PC-9 (cell line): ENCODE measurements at regions not wholly inside any gene's neighbourhood (a gene's known extent, or its start where the extent isn't known, plus 50 kb on each side); places are given as distances from the start of the nearest gene placed in this dataset.

Experiments
- EZH2 ChIP-seq: fragments of 200-600 bp; sonication (generic); IDR thresholded peaks from 2 replicates; pipeline ENCODE4 v1.8.0; 2017; ENCODE audit warnings: antibody characterized with exemption, low read depth
- TF ChIP-seq, protein P1 (sequence below): fragments of 200-600 bp; sonication (generic); conservative IDR thresholded peaks from 2 replicates; pipeline ENCODE4 v1.6.1; 2017; ENCODE audit warnings: mixed run types, antibody characterized with exemption, mild to moderate bottlenecking, moderate library complexity

DNA sequence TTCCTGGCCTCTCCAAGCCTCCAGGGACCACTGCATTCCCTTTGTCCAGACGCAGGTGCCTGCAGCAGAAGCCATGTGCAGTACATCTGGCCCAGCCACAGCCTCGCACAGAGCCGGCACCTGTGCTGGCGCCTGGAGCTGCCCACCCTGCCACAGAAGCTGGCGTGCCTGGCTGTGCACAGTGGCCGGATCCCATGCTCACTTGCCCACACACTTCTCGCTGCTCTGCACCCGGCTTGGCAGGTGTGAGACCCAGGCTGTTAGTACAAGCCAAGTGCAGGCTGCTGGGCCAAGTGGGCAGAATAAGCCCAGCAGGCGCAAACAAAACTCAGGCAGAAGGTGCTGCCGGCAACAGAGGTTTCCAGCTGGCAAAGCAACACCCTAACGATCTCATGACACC is 124.5 kb upstream of the CCDC150 start:
- TF ChIP-seq, protein P1, sequence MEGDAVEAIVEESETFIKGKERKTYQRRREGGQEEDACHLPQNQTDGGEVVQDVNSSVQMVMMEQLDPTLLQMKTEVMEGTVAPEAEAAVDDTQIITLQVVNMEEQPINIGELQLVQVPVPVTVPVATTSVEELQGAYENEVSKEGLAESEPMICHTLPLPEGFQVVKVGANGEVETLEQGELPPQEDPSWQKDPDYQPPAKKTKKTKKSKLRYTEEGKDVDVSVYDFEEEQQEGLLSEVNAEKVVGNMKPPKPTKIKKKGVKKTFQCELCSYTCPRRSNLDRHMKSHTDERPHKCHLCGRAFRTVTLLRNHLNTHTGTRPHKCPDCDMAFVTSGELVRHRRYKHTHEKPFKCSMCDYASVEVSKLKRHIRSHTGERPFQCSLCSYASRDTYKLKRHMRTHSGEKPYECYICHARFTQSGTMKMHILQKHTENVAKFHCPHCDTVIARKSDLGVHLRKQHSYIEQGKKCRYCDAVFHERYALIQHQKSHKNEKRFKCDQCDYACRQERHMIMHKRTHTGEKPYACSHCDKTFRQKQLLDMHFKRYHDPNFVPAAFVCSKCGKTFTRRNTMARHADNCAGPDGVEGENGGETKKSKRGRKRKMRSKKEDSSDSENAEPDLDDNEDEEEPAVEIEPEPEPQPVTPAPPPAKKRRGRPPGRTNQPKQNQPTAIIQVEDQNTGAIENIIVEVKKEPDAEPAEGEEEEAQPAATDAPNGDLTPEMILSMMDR, result no peak
- TF ChIP-seq EZH2, result no peak
